Fibroblast of pulmonary artery (primary cell): ENCODE measurements at regions not wholly inside any gene's neighbourhood (a gene's known extent, or its start where the extent isn't known, plus 50 kb on each side); places are given as distances from the start of the nearest gene placed in this dataset.

Experiments used
- DNase-seq: peaks from one replicate; pipeline ENCODE4 v3.0.0-alpha.2; 2010; ENCODE audit warnings: low read depth
- H3K4me3 ChIP-seq: replicated peaks from 2 replicates; pipeline ENCODE4 v1.5.1; 2011; ENCODE audit warnings: low read depth, mild to moderate bottlenecking, control low read depth, low read length, moderate library complexity
- CTCF ChIP-seq: IDR thresholded peaks from 2 replicates; pipeline ENCODE4 v1.5.1; 2011; ENCODE audit warnings: mild to moderate bottlenecking, control low read depth, low read length, inconsistent platforms; ENCODE audit errors: missing control alignments

DNA sequence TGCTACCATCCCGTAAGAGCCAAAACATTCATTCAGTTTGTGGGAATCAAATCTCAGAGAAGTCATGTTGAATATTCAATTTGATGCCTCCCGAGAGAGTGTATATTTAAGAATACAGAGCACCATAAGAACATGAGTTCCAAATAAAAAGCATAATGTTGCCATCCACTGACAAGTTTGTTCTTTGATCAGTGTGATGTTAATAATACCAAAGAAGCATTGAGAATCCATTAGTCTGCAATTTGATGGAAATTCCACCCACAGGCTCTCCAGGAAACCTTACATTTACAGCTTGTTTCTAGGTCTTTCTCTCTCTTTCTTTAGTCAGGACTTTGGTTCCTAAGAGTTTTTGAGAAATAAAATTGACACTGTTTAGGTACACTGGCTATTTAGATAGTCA, 200.6 kb upstream of the SFRP2 start:
- TF ChIP-seq CTCF: no peak
- no peak for DNase-seq
- no peak overlapping the region for H3K4me3 ChIP-seq

- TF ChIP-seq CTCF: no peak
- DNase-seq: peak; percentile 52
- no peak overlapping the region for H3K4me3 ChIP-seq
These were observed 199.8 kb upstream of the SFRP2 start for GRCh38 chr4:153988492-153989363.

DNA sequence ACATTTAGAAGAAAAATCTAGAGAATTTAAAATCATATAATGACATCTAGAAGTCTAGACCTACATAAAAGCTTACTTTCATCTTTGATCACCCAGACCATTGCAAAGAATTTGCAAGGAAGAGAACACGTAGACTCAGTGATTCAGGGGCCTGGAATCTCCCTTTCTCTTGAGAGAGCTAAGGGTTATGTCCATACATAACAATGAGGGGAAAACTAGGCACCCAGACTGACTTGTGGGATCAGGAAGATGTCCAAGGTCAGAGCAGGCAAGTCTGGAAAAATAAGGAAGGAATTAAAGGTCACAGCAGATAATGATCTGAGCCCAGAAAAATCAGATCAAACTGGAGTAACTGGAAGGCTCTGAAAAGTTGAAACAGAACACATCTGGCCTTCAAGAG, 198.4 kb upstream of the SFRP2 start:
- H3K4me3 ChIP-seq: no peak overlapping the region
- DNase-seq: peak; percentile 47
- no peak for TF ChIP-seq CTCF

GRCh38 chr4:153976954-153977353, 188.1 kb upstream of the SFRP2 start:
- no peak for TF ChIP-seq CTCF
- DNase-seq: peak; percentile 7
- no peak overlapping the region for H3K4me3 ChIP-seq

- no peak overlapping the region for H3K4me3 ChIP-seq
- TF ChIP-seq CTCF: no peak
- DNase-seq: no peak
These were observed 185.6 kb upstream of the SFRP2 start for GRCh38 chr4:153974452-153974851.

DNA sequence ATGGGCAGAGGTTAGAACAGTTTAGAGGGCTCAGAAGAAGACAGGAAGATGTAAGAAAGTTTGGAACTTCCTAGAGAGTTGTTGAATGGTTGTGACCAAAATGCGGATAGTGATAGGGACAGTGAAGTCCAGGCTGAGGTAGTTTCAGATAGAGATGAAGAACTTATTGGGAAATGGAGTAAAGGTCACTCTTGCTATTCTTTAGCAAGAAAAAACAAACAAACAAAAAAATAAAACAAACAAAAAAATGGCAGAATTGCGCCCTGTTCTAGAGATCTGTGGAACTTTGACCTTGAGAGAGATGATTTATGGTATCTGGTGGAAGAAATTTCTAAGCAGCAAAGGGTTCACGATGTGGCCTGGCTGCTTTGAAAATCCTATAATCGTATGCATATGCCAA, 185.1 kb upstream of the SFRP2 start:
- no peak for TF ChIP-seq CTCF
- no peak for DNase-seq
- no peak overlapping the region for H3K4me3 ChIP-seq

GRCh38 chr4:153971899-153972298, 183.0 kb upstream of the SFRP2 start:
- TF ChIP-seq CTCF: no peak
- DNase-seq: no peak
- no peak overlapping the region for H3K4me3 ChIP-seq
